HepG2 (cell line): ENCODE measurements at regions not wholly inside any gene's neighbourhood (a gene's known extent, or its start where the extent isn't known, plus 50 kb on each side); places are given as distances from the start of the nearest gene placed in this dataset.
"Not testable (repeated sequence)": the region's sequence is repeated elsewhere in the genome, so short reads cannot be mapped to it uniquely, and the experiment has no call there.

Source experiments
- ATAC-seq: fragments of 200-7000 bp; cut with Tn5 transposase; 3 replicates; pipeline ENCODE4 v1.9.1; 2020; ENCODE audit warnings: mild to moderate bottlenecking, moderate library complexity
- BruUV-seq: library from RNA; stranded (reverse); fragments of 400-500 nt; replicated peaks from 2 replicates; lab custom pipeline; 2021; lab: Mats Ljungman, UMichigan
- CTCF ChIA-PET: fragments of 300-600 bp; formaldehyde crosslinking; extraction: SDS; loops from one replicate; lab custom pipeline; 2021; ENCODE audit warnings: low total read pairs, inconsistent platforms, low intra/inter-chr PET ratio; lab: Yijun Ruan, JAX
- POLR2A ChIA-PET: fragments of 350-600 bp; sonication (Branson Sonifier 250); formaldehyde crosslinking; loops from one replicate; lab custom pipeline; 2020; ENCODE audit warnings: antibody characterized with exemption, inconsistent platforms; lab: Yijun Ruan, JAX
- DNase-seq: peaks from one replicate; pipeline ENCODE4 v3.0.0-alpha.2; 2015; ENCODE audit warnings: low spot score
- FAIRE-seq: peaks from 3 replicates; lab custom pipeline; 2011; peaks lifted over from hg19 to GRCh38; lab: Jason Lieb, UNC
- H2AFZ ChIP-seq: one replicate; pipeline ENCODE4 v1.6.1; 2011; ENCODE audit warnings: low read length, inconsistent platforms
- H3K27ac ChIP-seq: fragments of 300-600 bp; 3 replicates; pipeline ENCODE4 v1.8.0; 2011; ENCODE audit warnings: mixed run types, mild to moderate bottlenecking, mixed read lengths, low read length, inconsistent platforms; ENCODE audit not compliant: insufficient read depth; ENCODE audit errors: extremely low read length
- H3K27me3 ChIP-seq, 2 experiments: fragments of 200-600 bp in 1 of 2; 2 replicates in 1 of 2; 3 replicates in 1 of 2; pipeline versions ENCODE4 v1.6.0 to v1.8.0; 2011; ENCODE audit warnings: low read length in 2 of 2, mild to moderate bottlenecking in 2 of 2, moderate library complexity in 2 of 2, inconsistent platforms in 1 of 2; ENCODE audit not compliant: insufficient read depth in 2 of 2, control insufficient read depth in 1 of 2
- H3K36me3 ChIP-seq, 2 experiments: fragments of 200-600 bp in 1 of 2; replicated peaks in 1 of 2; 2 replicates in 1 of 2; 3 replicates in 1 of 2; pipeline versions ENCODE4 v1.5.1 to v1.8.0; 2011; ENCODE audit warnings: low read length in 2 of 2, inconsistent platforms in 1 of 2; ENCODE audit not compliant: insufficient read depth in 2 of 2, control insufficient read depth in 1 of 2
- H3K4me1 ChIP-seq: 2 replicates; pipeline ENCODE4 v1.5.1; 2012; ENCODE audit warnings: low read length, inconsistent platforms; ENCODE audit not compliant: insufficient read depth
- H3K4me2 ChIP-seq: 2 replicates; pipeline ENCODE4 v1.6.0; 2011; ENCODE audit warnings: low read depth, low read length, inconsistent platforms
- H3K4me3 ChIP-seq, 3 experiments: fragments of 200-600 bp in 1 of 3; sonication (generic), shearing (Covaris generic) in 1 of 3; replicated peaks in 1 of 3; 2 replicates each; pipeline ENCODE4 v1.5.1; 2011 to 2016; ENCODE audit warnings: low read length in 3 of 3, inconsistent platforms in 2 of 3, low read depth in 2 of 3, mild to moderate bottlenecking in 2 of 3, control low read depth in 1 of 3, mixed read lengths in 1 of 3; ENCODE audit not compliant: insufficient read depth in 1 of 3
- H3K79me2 ChIP-seq: one replicate; pipeline ENCODE4 v1.6.1; 2011; ENCODE audit warnings: low read length, inconsistent platforms; ENCODE audit not compliant: insufficient read depth
- H3K9ac ChIP-seq: 2 replicates; pipeline ENCODE4 v1.6.0; 2011; ENCODE audit warnings: mild to moderate bottlenecking, low read depth, low read length, inconsistent platforms; ENCODE audit not compliant: insufficient read depth
- H3K9me3 ChIP-seq: 2 replicates; pipeline ENCODE4 v1.5.1; 2012; ENCODE audit warnings: mild to moderate bottlenecking, low read length
- H4K20me1 ChIP-seq: 2 replicates; pipeline ENCODE4 v1.6.0; 2011; ENCODE audit warnings: inconsistent platforms, mild to moderate bottlenecking, low read length, moderate library complexity; ENCODE audit not compliant: insufficient read depth
- CC2D1A ChIP-seq: sonication (generic); formaldehyde crosslinking; IDR thresholded peaks from 2 replicates; pipeline ENCODE4 v1.8.1; 2023; ENCODE audit warnings: mild to moderate bottlenecking, missing genetic modification reagents
- CERS6 ChIP-seq: sonication (generic); formaldehyde crosslinking; IDR thresholded peaks from 2 replicates; pipeline ENCODE4 v1.5.0; 2020; ENCODE audit warnings: missing genetic modification reagents
- CTCF ChIP-seq: sonication (generic); formaldehyde crosslinking; IDR thresholded peaks from 2 replicates; pipeline ENCODE4 v1.5.0; 2020; ENCODE audit warnings: mild to moderate bottlenecking, missing genetic modification reagents, moderate library complexity
- MLLT10 ChIP-seq: sonication (generic); formaldehyde crosslinking; IDR thresholded peaks from 2 replicates; pipeline ENCODE4 v1.4.0; 2020; ENCODE audit warnings: missing genetic modification reagents
- NCOA1 ChIP-seq: sonication (generic); formaldehyde crosslinking; IDR thresholded peaks from 2 replicates; pipeline ENCODE4 v1.9.0; 2021; ENCODE audit warnings: missing genetic modification reagents
- POLR2G ChIP-seq: fragments of 200-400 bp; formaldehyde crosslinking; IDR thresholded peaks from 2 replicates; pipeline ENCODE4 v1.6.1; 2018; ENCODE audit warnings: mild to moderate bottlenecking, low read depth, low read length, moderate library complexity
- STAT5B ChIP-seq: sonication (generic); formaldehyde crosslinking; IDR thresholded peaks from 2 replicates; pipeline ENCODE4 v1.4.0; 2020; ENCODE audit warnings: missing genetic modification reagents
- THAP8 ChIP-seq: sonication (generic); formaldehyde crosslinking; IDR thresholded peaks from 2 replicates; pipeline ENCODE4 v1.5.1; 2020; ENCODE audit warnings: missing genetic modification reagents, mild to moderate bottlenecking, borderline replicate concordance
- ZNF207 ChIP-seq: fragments of 450-650 bp; IDR thresholded peaks from 2 replicates; pipeline ENCODE4 v1.6.1; 2016; ENCODE audit warnings: antibody characterized with exemption, borderline replicate concordance
- ZNF670 ChIP-seq: sonication (generic); formaldehyde crosslinking; IDR thresholded peaks from 2 replicates; pipeline ENCODE4 v1.8.0; 2022; ENCODE audit warnings: mild to moderate bottlenecking, missing genetic modification reagents, borderline replicate concordance
- ZNF790 ChIP-seq: sonication (generic); formaldehyde crosslinking; IDR thresholded peaks from 2 replicates; pipeline ENCODE4 v1.8.0; 2022; ENCODE audit warnings: missing genetic modification reagents, mild to moderate bottlenecking, borderline replicate concordance
- ZNF878 ChIP-seq: sonication (generic); formaldehyde crosslinking; IDR thresholded peaks from 2 replicates; pipeline ENCODE4 v1.8.1; 2023; ENCODE audit warnings: mild to moderate bottlenecking, missing genetic modification reagents, moderate library complexity
- WGBS: methylation state at CpG from one replicate; pipeline ENCODE4 v1.1.6; 2017; ENCODE audit warnings: low lambda C conversion rate; 5-methylcytosine and 5-hydroxymethylcytosine counted together
- in situ Hi-C: cut with HindIII; loops from 2 replicates; pipeline ENCODE4 v1.10.0; 2017; ENCODE audit warnings: low pct_unique_long_range_greater_than_20kb; ENCODE audit not compliant: extremely low pct_ligation_motif_present
- intact Hi-C: fragments of 100-400 bp; cut with micrococcal nuclease; formaldehyde crosslinking; loops from one replicate; pipeline ENCODE4 v1.10.0; 2022; ENCODE audit not compliant: unreplicated experiment

GRCh38 chr2:181798022-181798421 lies 93.5 kb upstream of the ITPRID2 start:
- Histone ChIP-seq H3K27ac (no peak overlapping the region), H3K9me3 (peaks cover 12% of the 10 kb centered on the region; the same call in 1 of the 2 replicates), H3K4me2 (no peak overlapping the region), H3K9ac (no peak overlapping the region), H3K27me3 (no peaks in the 10 kb centered on the region), H2AFZ (no peak overlapping the region), H3K4me3 (no peak overlapping the region), H3K4me1 (peaks cover 23% of the 10 kb centered on the region), H3K36me3 (no peaks in the 10 kb centered on the region), H3K79me2 (no peaks in the 10 kb centered on the region), H4K20me1 (no peaks in the 10 kb centered on the region)
- intact Hi-C loops, result no loop called here
- whole genome bisulfite sequencing, result 64% methylated on average over 2 of the region's 2 CpGs
- ATAC-seq, result no peak
- POLR2A ChIA-PET, result no interaction called here
- no peak for DNase-seq
- in situ Hi-C loops, result no loop called here
- CTCF ChIA-PET, result no interaction called here
- FAIRE-seq, result peak; percentile 52
- no TSS peak for BruUV-seq
- TF ChIP-seq ZNF207 (no peak), NCOA1 (CRISPR knock-in tag) (no peak), THAP8 (no peak), ZNF790 (CRISPR knock-in tag) (no peak), POLR2G (no peak), STAT5B (CRISPR knock-in tag) (no peak), ZNF878 (CRISPR knock-in tag) (no peak), ZNF670 (no peak), MLLT10 (CRISPR knock-in tag) (no peak), CTCF (no peak), CC2D1A (CRISPR knock-in tag) (no peak), CERS6 (CRISPR knock-in tag) (no peak)

- in situ Hi-C loops, result not testable (repeated sequence)
- 29% methylated on average over 1 of the region's 1 CpG for WGBS
Observed at GRCh38 chr2:181802300-181802699, 89.2 kb upstream of the ITPRID2 start.

More at GRCh38 chr2:181802300-181802699, 89.2 kb upstream of the ITPRID2 start:
- H3K4me2 ChIP-seq, H4K20me1 ChIP-seq, H3K36me3 ChIP-seq, POLR2A ChIA-PET, H3K79me2 ChIP-seq, BruUV-seq, CTCF ChIA-PET, ATAC-seq, H3K27ac ChIP-seq, H2AFZ ChIP-seq, H3K4me3 ChIP-seq, DNase-seq, H3K9ac ChIP-seq, intact Hi-C loops, H3K27me3 ChIP-seq: not testable (repeated sequence)
- FAIRE-seq, result peak; percentile 15
- Histone ChIP-seq H3K4me1 (peaks cover 30% of the 10 kb centered on the region), H3K9me3 (peaks cover 11% of the 10 kb centered on the region; the same call in 1 of the 2 replicates)
